Heart left ventricle (tissue), 13 donors: ENCODE measurements at regions not wholly inside any gene's neighbourhood (a gene's known extent, or its start where the extent isn't known, plus 50 kb on each side); places are given as distances from the start of the nearest gene placed in this dataset.

ENCODE experiments used
- POLR2A ChIP-seq, 2 donors: fragments of 450-650 bp; IDR thresholded peaks; one replicate each; pipeline ENCODE4 v1.6.1; 2017; ENCODE audit warnings: antibody characterized with exemption in 2 of 2, mild to moderate bottlenecking in 2 of 2, moderate library complexity in 2 of 2
- TF ChIP-seq, protein P1 (sequence below), 12 donors: fragments of 200-600 bp; sonication (generic) in 4 of 12; IDR thresholded peaks; one replicate each; pipeline versions ENCODE4 v1.5.0 to v1.8.0; 2018 to 2022; ENCODE audit warnings: antibody characterized with exemption in 12 of 12, mild to moderate bottlenecking in 5 of 12
- donor health status: ischemic (EF 13 %, LVEDD 7.1; RV severe dilation, severe dysfunction).
- donor health status: DM: no; HTN: yes; CAD: no.
- donor health status: DM: no; HTN: no; CAD: no.
- donor health status: ischemic (EF 25% LVEDD 6.9; RV normal size, moderate dysfunction).
- donor health status: ischemic (EF 25% LVEDD 5.7; RV mildly dilated, moderate dysfunction).
- donor health status: ischemic (EF 35%, LVEDD 5.7; RV mildly dilated, moderate dysfunction).
- donor health status: nonischemic (EF 11% LVEDD 7.7; RV severe dilation, severe dysfunction).
- donor health status: DM: yes; HTN: yes; CAD: no.
- donor health status: PGD.
- donor health status: ischemic (EF 29% LVEDD 5.4; RV normal size, mild dysfunction).
- donor health status: nonischemic (EF 23%, LVEDD 6.1; RV moderate dilation, normal function).

DNA sequence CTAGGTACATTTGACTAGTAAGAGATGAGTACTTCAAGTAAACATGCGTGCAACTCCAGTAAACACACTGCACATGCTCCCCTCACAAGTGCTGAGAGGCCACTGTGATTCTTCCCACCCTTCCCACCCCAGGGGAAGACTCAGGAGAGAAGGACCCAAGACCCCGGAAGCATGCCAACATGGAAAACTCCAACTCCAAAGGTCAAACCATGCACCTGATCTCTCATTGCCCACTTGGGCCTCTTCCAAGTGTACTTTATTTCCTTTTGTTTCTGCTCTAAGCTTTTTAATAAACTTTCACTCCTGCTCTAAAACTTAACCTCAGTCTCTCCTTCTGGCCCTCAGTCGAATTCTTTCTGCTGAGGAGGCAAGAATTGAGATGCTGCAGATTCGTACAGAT lies 78.5 kb downstream of the CD83 start:
- TF ChIP-seq POLR2A (IDR thresholded peaks at IDR 0.05): no peak
- TF ChIP-seq, protein P1, sequence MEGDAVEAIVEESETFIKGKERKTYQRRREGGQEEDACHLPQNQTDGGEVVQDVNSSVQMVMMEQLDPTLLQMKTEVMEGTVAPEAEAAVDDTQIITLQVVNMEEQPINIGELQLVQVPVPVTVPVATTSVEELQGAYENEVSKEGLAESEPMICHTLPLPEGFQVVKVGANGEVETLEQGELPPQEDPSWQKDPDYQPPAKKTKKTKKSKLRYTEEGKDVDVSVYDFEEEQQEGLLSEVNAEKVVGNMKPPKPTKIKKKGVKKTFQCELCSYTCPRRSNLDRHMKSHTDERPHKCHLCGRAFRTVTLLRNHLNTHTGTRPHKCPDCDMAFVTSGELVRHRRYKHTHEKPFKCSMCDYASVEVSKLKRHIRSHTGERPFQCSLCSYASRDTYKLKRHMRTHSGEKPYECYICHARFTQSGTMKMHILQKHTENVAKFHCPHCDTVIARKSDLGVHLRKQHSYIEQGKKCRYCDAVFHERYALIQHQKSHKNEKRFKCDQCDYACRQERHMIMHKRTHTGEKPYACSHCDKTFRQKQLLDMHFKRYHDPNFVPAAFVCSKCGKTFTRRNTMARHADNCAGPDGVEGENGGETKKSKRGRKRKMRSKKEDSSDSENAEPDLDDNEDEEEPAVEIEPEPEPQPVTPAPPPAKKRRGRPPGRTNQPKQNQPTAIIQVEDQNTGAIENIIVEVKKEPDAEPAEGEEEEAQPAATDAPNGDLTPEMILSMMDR (IDR thresholded peaks at IDR 0.05): no peak
